Heart left ventricle (tissue), 13 donors: ENCODE measurements at regions not wholly inside any gene's neighbourhood (a gene's known extent, or its start where the extent isn't known, plus 50 kb on each side); places are given as distances from the start of the nearest gene placed in this dataset.

Source experiments
- POLR2A ChIP-seq, 2 donors: fragments of 450-650 bp; IDR thresholded peaks; one replicate each; pipeline ENCODE4 v1.6.1; 2017; ENCODE audit warnings: antibody characterized with exemption in 2 of 2, mild to moderate bottlenecking in 2 of 2, moderate library complexity in 2 of 2
- TF ChIP-seq, protein P1 (sequence below), 12 donors: fragments of 200-600 bp; sonication (generic) in 4 of 12; IDR thresholded peaks; one replicate each; pipeline versions ENCODE4 v1.5.0 to v1.8.0; 2018 to 2022; ENCODE audit warnings: antibody characterized with exemption in 12 of 12, mild to moderate bottlenecking in 5 of 12
- donor health status: ischemic (EF 13 %, LVEDD 7.1; RV severe dilation, severe dysfunction).
- donor health status: DM: no; HTN: yes; CAD: no.
- donor health status: DM: no; HTN: no; CAD: no.
- donor health status: ischemic (EF 25% LVEDD 6.9; RV normal size, moderate dysfunction).
- donor health status: ischemic (EF 25% LVEDD 5.7; RV mildly dilated, moderate dysfunction).
- donor health status: ischemic (EF 35%, LVEDD 5.7; RV mildly dilated, moderate dysfunction).
- donor health status: nonischemic (EF 11% LVEDD 7.7; RV severe dilation, severe dysfunction).
- donor health status: DM: yes; HTN: yes; CAD: no.
- donor health status: PGD.
- donor health status: ischemic (EF 29% LVEDD 5.4; RV normal size, mild dysfunction).
- donor health status: nonischemic (EF 23%, LVEDD 6.1; RV moderate dilation, normal function).

- TF ChIP-seq, protein P1, sequence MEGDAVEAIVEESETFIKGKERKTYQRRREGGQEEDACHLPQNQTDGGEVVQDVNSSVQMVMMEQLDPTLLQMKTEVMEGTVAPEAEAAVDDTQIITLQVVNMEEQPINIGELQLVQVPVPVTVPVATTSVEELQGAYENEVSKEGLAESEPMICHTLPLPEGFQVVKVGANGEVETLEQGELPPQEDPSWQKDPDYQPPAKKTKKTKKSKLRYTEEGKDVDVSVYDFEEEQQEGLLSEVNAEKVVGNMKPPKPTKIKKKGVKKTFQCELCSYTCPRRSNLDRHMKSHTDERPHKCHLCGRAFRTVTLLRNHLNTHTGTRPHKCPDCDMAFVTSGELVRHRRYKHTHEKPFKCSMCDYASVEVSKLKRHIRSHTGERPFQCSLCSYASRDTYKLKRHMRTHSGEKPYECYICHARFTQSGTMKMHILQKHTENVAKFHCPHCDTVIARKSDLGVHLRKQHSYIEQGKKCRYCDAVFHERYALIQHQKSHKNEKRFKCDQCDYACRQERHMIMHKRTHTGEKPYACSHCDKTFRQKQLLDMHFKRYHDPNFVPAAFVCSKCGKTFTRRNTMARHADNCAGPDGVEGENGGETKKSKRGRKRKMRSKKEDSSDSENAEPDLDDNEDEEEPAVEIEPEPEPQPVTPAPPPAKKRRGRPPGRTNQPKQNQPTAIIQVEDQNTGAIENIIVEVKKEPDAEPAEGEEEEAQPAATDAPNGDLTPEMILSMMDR (IDR thresholded peaks at IDR 0.05) = peak in 2 of 12 donors; percentile 3 to 13
- no peak for TF ChIP-seq POLR2A (IDR thresholded peaks at IDR 0.05)
Observed at GRCh38 chr5:45796959-45797553, 100.9 kb upstream of the HCN1 start.
